HCT116 (cell line): ENCODE measurements at regions not wholly inside any gene's neighbourhood (a gene's known extent, or its start where the extent isn't known, plus 50 kb on each side); places are given as distances from the start of the nearest gene placed in this dataset.

ENCODE experiments used
- ATAC-seq: fragments of 200-7000 bp; cut with Tn5 transposase; 2 replicates; pipeline ENCODE4 v1.9.1; 2020; ENCODE audit warnings: mild to moderate bottlenecking, moderate library complexity
- BruUV-seq: library from RNA; stranded (reverse); fragments of 400-500 nt; replicated peaks from 2 replicates; lab custom pipeline; 2021; lab: Mats Ljungman, UMichigan
- CTCF ChIA-PET: fragments of 300-600 bp; sonication (Branson Sonifier 250); formaldehyde crosslinking; loops from one replicate; lab custom pipeline; 2021; ENCODE audit warnings: antibody characterized with exemption; lab: Charles Lee
- POLR2A ChIA-PET: fragments of 300-600, 350-600 bp; sonication (Branson Sonifier 250); formaldehyde crosslinking; loops from one replicate; lab custom pipeline; 2021; ENCODE audit warnings: antibody characterized with exemption; lab: Charles Lee
- RAD21 ChIA-PET, 2 experiments: fragments of 300-600 bp; sonication (Branson Sonifier 250); formaldehyde crosslinking; loops; one replicate each; lab custom pipeline; 2023; ENCODE audit warnings: low total read pairs in 2 of 2; ENCODE audit not compliant: uncharacterized antibody in 2 of 2, unreplicated experiment in 2 of 2, low non-redundant PET in 1 of 2; lab: Charles Lee
- DNase-seq: peaks from one replicate; pipeline ENCODE4 v3.0.0-alpha.2; 2010; ENCODE audit warnings: low read depth, low spot score
- H2AFZ ChIP-seq: fragments of 200-600 bp; shearing (Covaris generic), sonication (generic); 2 replicates; pipeline ENCODE4 v1.6.1; 2017; ENCODE audit warnings: low read depth, mixed run types, mixed read lengths, antibody characterized with exemption, low read length; ENCODE audit not compliant: poor library complexity, severe bottlenecking
- H3K27ac ChIP-seq: 2 replicates; pipeline ENCODE4 v1.5.1; 2012; ENCODE audit warnings: low read depth, low read length
- H3K27me3 ChIP-seq: fragments of 200-600 bp; sonication (generic); 2 replicates; pipeline ENCODE4 v1.6.1; 2016; ENCODE audit warnings: mixed run types, low read length, mixed read lengths; ENCODE audit not compliant: insufficient read depth
- H3K36me3 ChIP-seq, 2 experiments: fragments of 200-500 bp in 1 of 2; fragments of 200-600 bp in 1 of 2; sonication (Bioruptor generic) in 1 of 2; sonication (generic) in 1 of 2; 2 replicates each; pipeline versions ENCODE4 v1.5.1 to v1.6.1; 2014 to 2016; ENCODE audit warnings: low read length in 2 of 2, inconsistent platforms in 1 of 2, mixed read lengths in 1 of 2, mixed run types in 1 of 2; ENCODE audit not compliant: insufficient read depth in 2 of 2, control insufficient read depth in 1 of 2
- H3K4me1 ChIP-seq, 2 experiments: fragments of 200-600 bp in 1 of 2; sonication (generic) in 1 of 2; 2 replicates each; pipeline versions ENCODE4 v1.5.1 to v1.6.1; 2012 to 2017; ENCODE audit warnings: low read length in 2 of 2, inconsistent platforms in 1 of 2, mild to moderate bottlenecking in 1 of 2, mixed read lengths in 1 of 2, mixed run types in 1 of 2, moderate library complexity in 1 of 2; ENCODE audit not compliant: insufficient read depth in 2 of 2, control insufficient read depth in 1 of 2
- H3K4me2 ChIP-seq: fragments of 200-600 bp; sonication (generic); 2 replicates; pipeline ENCODE4 v1.6.1; 2017; ENCODE audit warnings: mixed run types, low read length, mixed read lengths
- H3K4me3 ChIP-seq, 2 experiments: fragments of 200-600 bp in 1 of 2; sonication (generic) in 1 of 2; replicated peaks in 1 of 2; 2 replicates each; pipeline ENCODE4 v1.5.1; 2011 to 2016; ENCODE audit warnings: low read length in 2 of 2, control low read depth in 1 of 2, low read depth in 1 of 2, mild to moderate bottlenecking in 1 of 2, mixed read lengths in 1 of 2, mixed run types in 1 of 2
- H3K79me2 ChIP-seq: fragments of 200-600 bp; sonication (generic); 2 replicates; pipeline ENCODE4 v1.6.1; 2017; ENCODE audit warnings: mild to moderate bottlenecking, mixed run types, low read length, moderate library complexity, mixed read lengths; ENCODE audit not compliant: insufficient read depth
- H3K9ac ChIP-seq: fragments of 200-600 bp; sonication (generic); 2 replicates; pipeline ENCODE4 v1.6.1; 2016; ENCODE audit warnings: low read length, mixed read lengths
- H3K9me2 ChIP-seq: fragments of 200-600 bp; sonication (generic), shearing (Covaris generic); 2 replicates; pipeline ENCODE4 v1.6.1; 2017; ENCODE audit warnings: mixed run types, mild to moderate bottlenecking, moderate library complexity; ENCODE audit not compliant: insufficient read depth
- H3K9me3 ChIP-seq, 2 experiments: fragments of 200-500 bp in 1 of 2; fragments of 200-600 bp in 1 of 2; sonication (Bioruptor generic) in 1 of 2; sonication (generic) in 1 of 2; 2 replicates each; pipeline ENCODE4 v1.6.1; 2014 to 2017; ENCODE audit warnings: low read length in 2 of 2, mixed read lengths in 2 of 2, inconsistent platforms in 1 of 2, low read depth in 1 of 2, mild to moderate bottlenecking in 1 of 2, mixed run types in 1 of 2, moderate library complexity in 1 of 2; ENCODE audit not compliant: control insufficient read depth in 1 of 2, insufficient read depth in 1 of 2
- H4K20me1 ChIP-seq: fragments of 200-600 bp; sonication (generic), shearing (Covaris generic); 2 replicates; pipeline ENCODE4 v1.6.1; 2017; ENCODE audit warnings: mixed run types, mild to moderate bottlenecking, moderate library complexity; ENCODE audit not compliant: insufficient read depth
- ATF3 ChIP-seq: IDR thresholded peaks from 2 replicates; pipeline ENCODE4 v1.6.1; 2012
- FOSL1 ChIP-seq: IDR thresholded peaks from 2 replicates; pipeline ENCODE4 v1.6.1; 2012; ENCODE audit warnings: low read depth
- POLR2A ChIP-seq: IDR thresholded peaks from 2 replicates; pipeline ENCODE4 v1.7.0; 2011; ENCODE audit warnings: borderline replicate concordance; ENCODE audit not compliant: insufficient read depth, insufficient read length; ENCODE audit errors: extremely low read depth
- RAD21 ChIP-seq: IDR thresholded peaks from 2 replicates; pipeline ENCODE4 v1.6.1; 2012; ENCODE audit warnings: low read depth, mild to moderate bottlenecking
- SRF ChIP-seq: IDR thresholded peaks from 2 replicates; pipeline ENCODE4 v1.6.1; 2012; ENCODE audit warnings: low read depth
- TCF7L2 ChIP-seq: IDR thresholded peaks from 2 replicates; pipeline ENCODE4 v1.7.0; 2011; ENCODE audit warnings: borderline replicate concordance, inconsistent platforms; ENCODE audit not compliant: insufficient read depth, insufficient read length; ENCODE audit errors: extremely low read depth
- ZNF274 ChIP-seq: fragments of 200-500 bp; sonication (Bioruptor generic); IDR thresholded peaks from 2 replicates; pipeline ENCODE4 v1.6.1; 2014; ENCODE audit warnings: mild to moderate bottlenecking, low read depth, low read length, inconsistent platforms
- intact Hi-C: fragments of 100-400 bp; cut with micrococcal nuclease; formaldehyde crosslinking; loops from 2 replicates; pipeline ENCODE4 v1.10.0; 2022
- TF ChIP-seq, protein P1 (sequence below): IDR thresholded peaks from 2 replicates; pipeline ENCODE4 v1.6.1; 2011; ENCODE audit warnings: mild to moderate bottlenecking, low read length, moderate library complexity; ENCODE audit not compliant: insufficient replicate concordance; ENCODE audit errors: extremely low read depth

DNA sequence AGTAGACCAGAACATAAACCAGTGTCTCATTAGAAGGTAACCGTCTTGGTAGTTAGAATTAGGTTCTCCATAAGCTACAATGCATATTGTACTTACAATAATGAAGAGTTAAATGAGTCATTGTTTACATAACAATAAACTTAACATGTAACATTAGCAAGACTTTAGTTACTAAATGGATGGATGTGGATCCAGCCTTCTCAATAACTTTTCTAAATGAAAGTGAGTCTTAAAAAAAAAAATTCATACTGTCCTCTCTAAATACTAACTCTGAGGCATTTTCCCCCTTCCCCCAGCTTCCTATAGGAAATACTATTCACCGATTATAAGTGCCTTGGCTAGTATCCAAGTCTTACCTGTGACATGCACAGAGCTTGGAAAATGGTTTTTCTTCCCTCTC, 155.3 kb downstream of the CYB561 start (continued):
- TF ChIP-seq ZNF274 = no peak

- Histone ChIP-seq H3K4me3 (no peak overlapping the region), H3K4me1 (no peaks in the 10 kb centered on the region), H4K20me1 (no peaks in the 10 kb centered on the region), H3K36me3 (no peaks in the 10 kb centered on the region), H3K4me2 (no peak overlapping the region), H3K9me2 (no peaks in the 10 kb centered on the region), H3K27ac (no peak overlapping the region), H3K9ac (no peak overlapping the region), H3K79me2 (no peaks in the 10 kb centered on the region), H3K9me3 (peaks cover 5 to 13% of the 10 kb centered on the region in 2 experiments; a peak in 3 of 4 replicates), H3K27me3 (no peaks in the 10 kb centered on the region), H2AFZ (no peak overlapping the region)
- CTCF ChIA-PET = no interaction called here
- POLR2A ChIA-PET = interaction anchor here (0.6 kb wide), 1 partner anchor 71 kb away, joined by 3 read pairs; no protein-coding TSS in a partner anchor
- intact Hi-C loops = no loop called here
- ATAC-seq (no peak), DNase-seq (no peak)
- no TSS peak for BruUV-seq
- RAD21 ChIA-PET = no interaction called here
- TF ChIP-seq, protein P1, sequence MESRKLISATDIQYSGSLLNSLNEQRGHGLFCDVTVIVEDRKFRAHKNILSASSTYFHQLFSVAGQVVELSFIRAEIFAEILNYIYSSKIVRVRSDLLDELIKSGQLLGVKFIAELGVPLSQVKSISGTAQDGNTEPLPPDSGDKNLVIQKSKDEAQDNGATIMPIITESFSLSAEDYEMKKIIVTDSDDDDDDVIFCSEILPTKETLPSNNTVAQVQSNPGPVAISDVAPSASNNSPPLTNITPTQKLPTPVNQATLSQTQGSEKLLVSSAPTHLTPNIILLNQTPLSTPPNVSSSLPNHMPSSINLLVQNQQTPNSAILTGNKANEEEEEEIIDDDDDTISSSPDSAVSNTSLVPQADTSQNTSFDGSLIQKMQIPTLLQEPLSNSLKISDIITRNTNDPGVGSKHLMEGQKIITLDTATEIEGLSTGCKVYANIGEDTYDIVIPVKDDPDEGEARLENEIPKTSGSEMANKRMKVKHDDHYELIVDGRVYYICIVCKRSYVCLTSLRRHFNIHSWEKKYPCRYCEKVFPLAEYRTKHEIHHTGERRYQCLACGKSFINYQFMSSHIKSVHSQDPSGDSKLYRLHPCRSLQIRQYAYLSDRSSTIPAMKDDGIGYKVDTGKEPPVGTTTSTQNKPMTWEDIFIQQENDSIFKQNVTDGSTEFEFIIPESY = no peak
- TF ChIP-seq TCF7L2 = no peak
- no peak for TF ChIP-seq ATF3
- no peak for TF ChIP-seq RAD21
- no peak for TF ChIP-seq FOSL1
- TF ChIP-seq SRF = no peak
- TF ChIP-seq POLR2A = no peak
Observed at GRCh38 chr17:63291258-63291657, 154.8 kb downstream of the CYB561 start.
